ENCODE measurements at regions not wholly inside any gene's neighbourhood (a gene's known extent, or its start where the extent isn't known, plus 50 kb on each side); places are given as distances from the start of the nearest gene placed in this dataset.

DNA sequence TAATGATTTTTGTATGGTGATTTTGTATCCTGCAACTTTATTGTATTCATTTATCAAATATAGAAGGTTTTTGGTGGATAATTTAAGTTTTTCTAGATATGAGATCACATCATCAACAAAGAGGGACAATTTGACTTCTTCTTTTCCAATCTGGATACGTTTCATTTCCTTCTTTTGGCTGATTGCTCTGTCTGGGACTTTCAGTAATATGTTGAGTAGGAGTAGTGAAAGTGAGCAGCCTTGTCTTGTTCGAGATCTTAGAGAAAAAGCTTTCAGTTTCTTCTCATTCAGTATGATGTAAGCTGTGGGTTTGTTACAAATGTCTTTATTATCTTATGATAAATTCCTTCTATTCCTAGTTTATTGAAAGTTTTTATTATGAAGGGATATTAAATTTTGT lies 352.0 kb upstream of the DACH1 start:
- Histone ChIP-seq H3K4me1 (ENCODE audit: insufficient read depth, low read length) (no peaks in the 10 kb centered on the region), H3K36me3 (ENCODE audit: insufficient read depth, low read length) (no peaks in the 10 kb centered on the region), H3K27me3 (ENCODE audit: insufficient read depth, low read length, poor library complexity, severe bottlenecking) (no peaks in the 10 kb centered on the region), H3K9me3 (ENCODE audit: low read length) (no peaks in the 10 kb centered on the region), H3K27ac (ENCODE audit: low read depth, low read length) (no peak overlapping the region), H3K4me3 (ENCODE audit: low read length) (no peak overlapping the region)
- Mint-ChIP-seq H3K9me3 (peaks cover 3 to 14% (median 12%) of the 10 kb centered on the region in 5 donors), H3K27ac (no peak overlapping the region), H3K4me1 (no peaks in the 10 kb centered on the region), H3K4me3 (no peak overlapping the region), H3K27me3 (no peaks in the 10 kb centered on the region), H3K36me3 (no peaks in the 10 kb centered on the region)
- ChIA-PET POLR2A (no interaction called here), CTCF (no interaction called here)
- DNase-seq, result no peak

DNA sequence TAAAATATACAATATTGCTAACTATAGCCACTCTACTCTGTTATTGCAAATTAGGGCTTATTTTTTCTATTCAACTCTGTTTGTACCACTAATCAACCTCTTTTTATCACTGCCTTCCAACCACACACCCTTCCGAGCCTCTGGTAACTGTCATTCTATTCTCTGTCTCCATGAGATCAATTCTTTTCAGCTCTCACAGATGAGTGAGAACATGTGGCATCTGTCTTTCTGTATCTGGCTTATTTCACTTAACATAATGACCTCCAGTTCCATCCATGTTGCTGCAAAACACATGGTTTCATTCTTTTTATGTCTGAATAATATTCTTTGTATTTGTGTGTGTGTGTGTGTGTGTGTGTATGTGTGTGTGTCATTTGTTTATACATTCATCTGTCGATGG lies 350.1 kb upstream of the DACH1 start:
- ChIA-PET POLR2A (no interaction called here), CTCF (no interaction called here)
- no peak overlapping the region for H3K27ac Mint-ChIP-seq
- H3K4me3 Mint-ChIP-seq, result no peak overlapping the region
- Histone ChIP-seq H3K36me3 (ENCODE audit: insufficient read depth, low read length) (no peaks in the 10 kb centered on the region), H3K4me1 (ENCODE audit: insufficient read depth, low read length) (no peaks in the 10 kb centered on the region), H3K27ac (ENCODE audit: low read depth, low read length) (no peak overlapping the region), H3K9me3 (ENCODE audit: low read length) (no peaks in the 10 kb centered on the region), H3K4me3 (ENCODE audit: low read length) (no peak overlapping the region), H3K27me3 (ENCODE audit: insufficient read depth, low read length, poor library complexity, severe bottlenecking) (no peaks in the 10 kb centered on the region)
- H3K4me1 Mint-ChIP-seq, result no peaks in the 10 kb centered on the region
- no peaks in the 10 kb centered on the region for H3K27me3 Mint-ChIP-seq
- H3K9me3 Mint-ChIP-seq, result peaks cover 3 to 17% (median 12%) of the 10 kb centered on the region in 5 donors
- DNase-seq, result no peak
- no peaks in the 10 kb centered on the region for H3K36me3 Mint-ChIP-seq

DNA sequence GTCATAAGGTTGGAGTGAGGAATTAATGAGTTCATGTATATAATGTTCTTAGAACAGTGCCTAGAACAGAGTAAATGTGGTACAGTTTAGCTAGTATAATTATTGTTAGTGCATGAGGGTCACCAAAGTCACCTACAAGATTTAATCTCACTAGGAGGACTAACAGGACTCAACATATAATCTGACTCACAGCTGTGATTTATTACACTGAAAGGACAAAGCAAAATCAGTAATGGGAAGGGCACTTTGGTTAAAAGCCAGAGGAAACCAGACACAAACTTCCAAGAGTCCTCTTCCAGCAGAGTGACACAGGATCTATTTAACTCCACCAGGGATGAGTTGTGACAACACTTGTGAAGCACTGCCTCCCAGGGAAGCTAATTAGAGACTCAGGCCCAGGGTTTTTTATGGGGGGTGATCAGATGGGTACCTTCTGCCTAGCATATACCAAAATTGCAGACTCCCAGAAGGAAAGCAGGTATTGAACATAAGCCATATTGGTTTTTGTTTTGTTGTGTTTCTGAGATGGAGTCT lies 341.2 kb upstream of the DACH1 start:
- ChIA-PET POLR2A (no interaction called here), CTCF (no interaction called here)
- Histone ChIP-seq H3K4me3 (ENCODE audit: low read length) (no peak overlapping the region), H3K9me3 (ENCODE audit: low read length) (no peaks in the 10 kb centered on the region), H3K4me1 (ENCODE audit: insufficient read depth, low read length) (no peaks in the 10 kb centered on the region), H3K27me3 (ENCODE audit: insufficient read depth, low read length, poor library complexity, severe bottlenecking) (no peaks in the 10 kb centered on the region), H3K27ac (ENCODE audit: low read depth, low read length) (no peak overlapping the region), H3K36me3 (ENCODE audit: insufficient read depth, low read length) (no peaks in the 10 kb centered on the region)
- no peaks in the 10 kb centered on the region for H3K27me3 Mint-ChIP-seq
- H3K9me3 Mint-ChIP-seq, result peaks cover 0 to 28% (median 2%) of the 10 kb centered on the region in 5 donors
- H3K27ac Mint-ChIP-seq, result no peak overlapping the region
- no peak overlapping the region for H3K4me3 Mint-ChIP-seq
- DNase-seq, result no peak
- H3K36me3 Mint-ChIP-seq, result no peaks in the 10 kb centered on the region
- no peaks in the 10 kb centered on the region for H3K4me1 Mint-ChIP-seq

GRCh38 chr13:72205773-72206172 lies 338.8 kb upstream of the DACH1 start:
- H3K36me3 ChIP-seq (ENCODE audit: insufficient read depth, low read length), result no peaks in the 10 kb centered on the region
- no peaks in the 10 kb centered on the region for H3K27me3 Mint-ChIP-seq
- ChIA-PET CTCF (interaction anchor here (0.8 kb wide), 2 partner anchors 9 to 70 kb away, joined by 3 to 4 read pairs; no protein-coding TSS in a partner anchor), POLR2A (no interaction called here)
- no peak overlapping the region for H3K27ac Mint-ChIP-seq
- peaks cover 1 to 18% (median 4%) of the 10 kb centered on the region in 5 donors for H3K9me3 Mint-ChIP-seq
- H3K9me3 ChIP-seq (ENCODE audit: low read length), result no peaks in the 10 kb centered on the region
- H3K4me3 ChIP-seq (ENCODE audit: low read length), result no peak overlapping the region
- no peak for DNase-seq
- H3K4me1 Mint-ChIP-seq, result no peaks in the 10 kb centered on the region
- H3K27me3 ChIP-seq (ENCODE audit: insufficient read depth, low read length, poor library complexity, severe bottlenecking), result no peaks in the 10 kb centered on the region
- H3K4me1 ChIP-seq (ENCODE audit: insufficient read depth, low read length), result no peaks in the 10 kb centered on the region
- no peak overlapping the region for H3K4me3 Mint-ChIP-seq
- no peak overlapping the region for H3K27ac ChIP-seq (ENCODE audit: low read depth, low read length)
- no peaks in the 10 kb centered on the region for H3K36me3 Mint-ChIP-seq

DNA sequence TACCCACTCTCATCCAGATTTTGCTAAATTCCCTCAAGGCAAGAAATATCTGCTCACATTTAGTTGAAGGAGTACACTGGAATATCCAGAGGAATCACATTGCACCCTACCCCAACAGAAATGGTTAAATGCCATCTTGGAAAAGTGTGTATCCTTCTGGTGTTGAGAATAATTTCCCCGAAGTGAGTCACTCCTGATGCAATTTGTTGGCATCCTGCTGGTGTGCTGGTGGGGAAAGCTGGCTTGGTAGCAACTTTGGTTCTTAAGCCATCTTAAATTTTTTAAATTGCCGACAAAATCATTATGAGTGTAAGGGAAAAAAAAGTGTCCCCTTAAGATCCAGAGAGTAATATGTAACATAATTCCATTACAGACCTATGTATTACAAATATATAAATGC lies 337.3 kb upstream of the DACH1 start:
- H3K36me3 ChIP-seq (ENCODE audit: insufficient read depth, low read length), result no peaks in the 10 kb centered on the region
- Mint-ChIP-seq H3K27ac (no peak overlapping the region), H3K27me3 (no peaks in the 10 kb centered on the region), H3K36me3 (no peaks in the 10 kb centered on the region), H3K9me3 (peaks cover 1 to 18% (median 4%) of the 10 kb centered on the region in 5 donors), H3K4me1 (no peaks in the 10 kb centered on the region), H3K4me3 (no peak overlapping the region)
- H3K27ac ChIP-seq (ENCODE audit: low read depth, low read length), result no peak overlapping the region
- ChIA-PET POLR2A (no interaction called here), CTCF (no interaction called here)
- H3K27me3 ChIP-seq (ENCODE audit: insufficient read depth, low read length, poor library complexity, severe bottlenecking), result no peaks in the 10 kb centered on the region
- H3K9me3 ChIP-seq (ENCODE audit: low read length), result no peaks in the 10 kb centered on the region
- no peak overlapping the region for H3K4me3 ChIP-seq (ENCODE audit: low read length)
- no peak for DNase-seq
- no peaks in the 10 kb centered on the region for H3K4me1 ChIP-seq (ENCODE audit: insufficient read depth, low read length)

DNA sequence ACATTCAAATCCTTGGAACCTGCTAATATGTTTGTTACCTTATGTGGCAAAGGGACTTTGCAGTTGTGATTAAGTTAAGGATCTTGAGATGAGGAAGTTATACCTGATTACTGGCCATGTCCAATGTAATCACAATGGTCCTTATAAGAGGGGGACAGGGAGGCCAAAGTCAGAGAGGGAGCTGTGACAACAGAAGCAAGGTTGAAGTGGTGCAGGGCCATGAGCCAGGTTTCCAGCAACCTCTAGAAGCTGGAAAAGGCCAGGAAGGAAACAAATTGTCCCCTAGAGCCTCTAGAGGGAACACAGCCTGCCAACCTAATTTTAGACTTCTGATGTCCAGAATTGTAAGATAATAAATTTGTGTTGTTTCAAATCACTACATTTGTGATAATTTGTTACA lies 334.7 kb upstream of the DACH1 start:
- H3K27me3 Mint-ChIP-seq, result no peaks in the 10 kb centered on the region
- Histone ChIP-seq H3K9me3 (ENCODE audit: low read length) (no peaks in the 10 kb centered on the region), H3K27me3 (ENCODE audit: insufficient read depth, low read length, poor library complexity, severe bottlenecking) (no peaks in the 10 kb centered on the region), H3K27ac (ENCODE audit: low read depth, low read length) (no peak overlapping the region), H3K4me3 (ENCODE audit: low read length) (no peak overlapping the region), H3K36me3 (ENCODE audit: insufficient read depth, low read length) (no peaks in the 10 kb centered on the region), H3K4me1 (ENCODE audit: insufficient read depth, low read length) (no peaks in the 10 kb centered on the region)
- CTCF ChIA-PET, result no interaction called here
- no peaks in the 10 kb centered on the region for H3K36me3 Mint-ChIP-seq
- no peaks in the 10 kb centered on the region for H3K4me1 Mint-ChIP-seq
- no peak overlapping the region for H3K27ac Mint-ChIP-seq
- peaks cover 0 to 13% (median 4%) of the 10 kb centered on the region in 5 donors for H3K9me3 Mint-ChIP-seq
- no peak overlapping the region for H3K4me3 Mint-ChIP-seq
- no peak for DNase-seq
- POLR2A ChIA-PET, result no interaction called here

- Mint-ChIP-seq H3K27ac (no peak overlapping the region), H3K9me3 (peaks cover 0 to 5% (median 2%) of the 10 kb centered on the region in 5 donors), H3K4me3 (no peak overlapping the region), H3K4me1 (no peaks in the 10 kb centered on the region), H3K36me3 (no peaks in the 10 kb centered on the region), H3K27me3 (no peaks in the 10 kb centered on the region)
- H3K4me3 ChIP-seq (ENCODE audit: low read length), result no peak overlapping the region
- ChIA-PET CTCF (no interaction called here), POLR2A (no interaction called here)
- H3K4me1 ChIP-seq (ENCODE audit: insufficient read depth, low read length), result no peaks in the 10 kb centered on the region
- H3K27me3 ChIP-seq (ENCODE audit: insufficient read depth, low read length, poor library complexity, severe bottlenecking), result no peaks in the 10 kb centered on the region
- no peak overlapping the region for H3K27ac ChIP-seq (ENCODE audit: low read depth, low read length)
- H3K9me3 ChIP-seq (ENCODE audit: low read length), result no peaks in the 10 kb centered on the region
- DNase-seq, result no peak
- H3K36me3 ChIP-seq (ENCODE audit: insufficient read depth, low read length), result no peaks in the 10 kb centered on the region
Observed at GRCh38 chr13:72199640-72200039, 332.6 kb upstream of the DACH1 start.

DNA sequence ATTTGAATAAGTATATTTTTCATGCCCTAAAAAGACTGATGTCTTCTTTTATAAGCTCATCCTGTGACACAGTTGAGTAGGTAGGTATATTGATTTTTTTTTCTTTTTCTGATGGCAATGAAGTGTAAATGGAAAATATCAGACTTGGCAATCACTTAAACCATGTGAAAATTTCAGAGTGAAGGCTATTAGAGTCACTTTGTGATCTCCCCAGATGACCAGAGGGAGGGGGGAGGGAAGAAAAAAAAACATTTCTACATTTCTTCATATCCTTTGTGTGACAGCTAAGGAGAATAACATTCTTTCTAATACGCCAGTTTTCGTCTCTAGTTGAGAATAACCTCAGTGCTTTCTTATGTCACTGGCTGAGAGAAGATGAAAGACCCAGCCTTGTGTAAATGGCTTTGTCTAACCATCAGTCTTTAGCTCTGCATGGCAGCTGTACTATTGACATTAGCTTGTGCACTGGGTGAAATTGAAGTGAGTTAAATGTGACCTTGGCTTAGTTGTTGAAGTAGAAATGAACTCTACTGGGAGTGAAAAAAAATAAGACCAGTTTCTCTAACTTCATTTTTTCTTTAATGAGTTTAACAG lies 332.1 kb upstream of the DACH1 start:
- CTCF ChIA-PET, result no interaction called here
- Histone ChIP-seq H3K4me3 (ENCODE audit: low read length) (no peak overlapping the region), H3K27ac (ENCODE audit: low read depth, low read length) (no peak overlapping the region), H3K4me1 (ENCODE audit: insufficient read depth, low read length) (no peaks in the 10 kb centered on the region), H3K36me3 (ENCODE audit: insufficient read depth, low read length) (no peaks in the 10 kb centered on the region), H3K27me3 (ENCODE audit: insufficient read depth, low read length, poor library complexity, severe bottlenecking) (no peaks in the 10 kb centered on the region), H3K9me3 (ENCODE audit: low read length) (no peaks in the 10 kb centered on the region)
- peaks cover 0 to 5% (median 4%) of the 10 kb centered on the region in 5 donors for H3K9me3 Mint-ChIP-seq
- no peaks in the 10 kb centered on the region for H3K36me3 Mint-ChIP-seq
- H3K27me3 Mint-ChIP-seq, result no peaks in the 10 kb centered on the region
- no peak overlapping the region for H3K4me3 Mint-ChIP-seq
- H3K4me1 Mint-ChIP-seq, result no peaks in the 10 kb centered on the region
- H3K27ac Mint-ChIP-seq, result no peak overlapping the region
- POLR2A ChIA-PET, result no interaction called here
- no peak for DNase-seq

DNA sequence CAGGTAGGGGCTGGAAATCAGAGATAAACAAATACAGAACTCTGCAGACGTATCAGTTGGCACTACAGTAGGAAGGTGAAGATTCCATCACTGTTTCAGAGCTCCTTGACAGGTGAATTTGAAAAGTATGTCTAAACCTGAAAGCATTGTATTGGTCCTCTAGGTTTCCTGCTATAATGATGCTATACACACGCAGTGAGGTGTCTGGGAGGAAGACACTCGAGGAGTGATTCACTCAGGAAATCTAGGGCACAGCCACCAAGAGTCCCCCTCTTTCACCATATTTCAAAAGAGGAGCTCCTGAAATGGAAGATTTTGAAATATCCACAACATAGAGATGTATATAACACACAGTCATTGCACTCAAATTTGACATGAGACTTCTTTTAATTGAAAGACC lies 331.0 kb upstream of the DACH1 start:
- no peaks in the 10 kb centered on the region for H3K27me3 ChIP-seq (ENCODE audit: insufficient read depth, low read length, poor library complexity, severe bottlenecking)
- H3K4me1 Mint-ChIP-seq, result no peaks in the 10 kb centered on the region
- no peaks in the 10 kb centered on the region for H3K9me3 ChIP-seq (ENCODE audit: low read length)
- no peaks in the 10 kb centered on the region for H3K4me1 ChIP-seq (ENCODE audit: insufficient read depth, low read length)
- no peaks in the 10 kb centered on the region for H3K27me3 Mint-ChIP-seq
- H3K27ac Mint-ChIP-seq, result no peak overlapping the region
- H3K27ac ChIP-seq (ENCODE audit: low read depth, low read length), result no peak overlapping the region
- no peak overlapping the region for H3K4me3 ChIP-seq (ENCODE audit: low read length)
- CTCF ChIA-PET, result no interaction called here
- H3K36me3 Mint-ChIP-seq, result no peaks in the 10 kb centered on the region
- no peak for DNase-seq
- POLR2A ChIA-PET, result no interaction called here
- H3K9me3 Mint-ChIP-seq, result peaks cover 0 to 8% (median 4%) of the 10 kb centered on the region in 5 donors
- no peaks in the 10 kb centered on the region for H3K36me3 ChIP-seq (ENCODE audit: insufficient read depth, low read length)
- H3K4me3 Mint-ChIP-seq, result no peak overlapping the region
